Central memory CD8-positive, alpha-beta T cell (primary cell): ENCODE measurements at regions not wholly inside any gene's neighbourhood (a gene's known extent, or its start where the extent isn't known, plus 50 kb on each side); places are given as distances from the start of the nearest gene placed in this dataset.

ENCODE experiments used
- ATAC-seq: fragments of 150-1000 bp; cut with Tn5 transposase; replicated peaks from 2 replicates; pipeline ENCODE4 v1.10.0; 2022; ENCODE audit warnings: mild to moderate bottlenecking, moderate FRiP score, moderate number of reproducible peaks; ENCODE audit not compliant: poor library complexity, severe bottlenecking; ENCODE audit errors: extremely low read depth
- DNase-seq, 2 donors: peaks; one replicate each; pipeline ENCODE4 v3.0.0; 2021; ENCODE audit warnings: low spot score in 2 of 2
- H3K27ac Mint-ChIP-seq: one replicate; pipeline ENCODE4 v1.8.0; 2022; ENCODE audit warnings: low read depth, mild to moderate bottlenecking, moderate library complexity, mixed read lengths
- H3K27me3 Mint-ChIP-seq: one replicate; pipeline ENCODE4 v1.8.0; 2022; ENCODE audit warnings: mixed read lengths
- H3K36me3 Mint-ChIP-seq: one replicate; pipeline ENCODE4 v1.8.0; 2022; ENCODE audit warnings: mild to moderate bottlenecking, moderate library complexity, mixed read lengths; ENCODE audit not compliant: insufficient read depth
- H3K4me1 Mint-ChIP-seq: one replicate; pipeline ENCODE4 v1.8.0; 2022; ENCODE audit warnings: mixed read lengths
- H3K4me3 Mint-ChIP-seq: one replicate; pipeline ENCODE4 v1.8.0; 2022; ENCODE audit warnings: mild to moderate bottlenecking, moderate library complexity, mixed read lengths
- H3K9me3 Mint-ChIP-seq: one replicate; pipeline ENCODE4 v1.8.0; 2022; ENCODE audit warnings: mixed read lengths

DNA sequence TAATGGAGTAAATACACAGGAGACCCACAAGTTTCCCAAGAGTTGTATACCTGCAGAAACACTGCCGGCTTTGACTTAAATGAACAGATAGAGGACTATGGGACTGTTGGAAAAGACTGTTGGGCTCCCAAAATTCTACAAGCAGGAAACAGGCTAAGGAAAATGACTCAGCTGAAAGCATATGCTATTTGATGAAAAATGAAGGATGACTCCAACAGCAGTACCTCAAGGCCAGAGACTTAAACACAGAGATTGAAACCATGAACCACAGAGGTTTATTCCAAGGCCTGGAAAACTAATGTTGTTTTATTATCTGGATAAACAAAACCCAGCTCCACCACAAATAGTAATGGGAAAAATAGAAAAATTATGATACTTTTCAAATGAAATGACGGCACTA, 187.7 kb downstream of the TNFSF18 start:
- Mint-ChIP-seq H3K4me1 (no peaks in the 10 kb centered on the region), H3K36me3 (no peaks in the 10 kb centered on the region), H3K27me3 (no peaks in the 10 kb centered on the region), H3K4me3 (no peak overlapping the region), H3K9me3 (no peaks in the 10 kb centered on the region), H3K27ac (no peak overlapping the region)
- ATAC-seq (no peak), DNase-seq (no peak)

DNA sequence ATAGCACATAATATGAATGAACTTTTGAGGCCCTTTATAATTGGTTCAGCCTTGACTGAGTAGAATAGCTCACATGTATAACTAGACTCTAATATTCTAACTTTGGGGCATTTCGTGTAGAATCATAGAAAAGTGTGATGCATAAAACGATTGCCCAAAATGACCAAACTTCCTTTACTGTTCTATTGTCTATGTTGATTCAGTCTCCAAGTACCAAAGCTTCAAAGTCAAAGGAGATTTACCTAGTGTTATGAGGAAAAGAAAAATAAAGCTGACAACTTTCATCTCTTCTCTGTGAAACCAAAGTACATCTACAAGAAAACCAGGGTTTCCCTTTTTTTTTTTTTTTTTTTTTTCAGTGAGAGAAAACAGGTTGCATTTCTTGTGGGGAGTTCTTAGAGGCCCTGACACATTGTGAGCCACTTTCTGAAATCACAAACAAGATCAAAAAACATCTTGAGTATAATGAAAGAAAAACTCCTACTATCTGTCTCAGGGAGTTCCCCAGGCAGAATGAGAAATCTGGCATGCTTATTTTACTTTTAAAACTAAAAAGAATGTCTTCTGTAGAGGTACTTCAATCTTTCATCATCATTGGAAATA, 183.4 kb downstream of the TNFSF18 start:
- ATAC-seq: peak; percentile 64
- H3K36me3 Mint-ChIP-seq: no peaks in the 10 kb centered on the region
- no peak for DNase-seq
- no peak overlapping the region for H3K4me3 Mint-ChIP-seq
- H3K4me1 Mint-ChIP-seq: peaks cover 12% of the 10 kb centered on the region
- H3K27ac Mint-ChIP-seq: no peak overlapping the region
- no peaks in the 10 kb centered on the region for H3K9me3 Mint-ChIP-seq
- H3K27me3 Mint-ChIP-seq: no peaks in the 10 kb centered on the region

DNA sequence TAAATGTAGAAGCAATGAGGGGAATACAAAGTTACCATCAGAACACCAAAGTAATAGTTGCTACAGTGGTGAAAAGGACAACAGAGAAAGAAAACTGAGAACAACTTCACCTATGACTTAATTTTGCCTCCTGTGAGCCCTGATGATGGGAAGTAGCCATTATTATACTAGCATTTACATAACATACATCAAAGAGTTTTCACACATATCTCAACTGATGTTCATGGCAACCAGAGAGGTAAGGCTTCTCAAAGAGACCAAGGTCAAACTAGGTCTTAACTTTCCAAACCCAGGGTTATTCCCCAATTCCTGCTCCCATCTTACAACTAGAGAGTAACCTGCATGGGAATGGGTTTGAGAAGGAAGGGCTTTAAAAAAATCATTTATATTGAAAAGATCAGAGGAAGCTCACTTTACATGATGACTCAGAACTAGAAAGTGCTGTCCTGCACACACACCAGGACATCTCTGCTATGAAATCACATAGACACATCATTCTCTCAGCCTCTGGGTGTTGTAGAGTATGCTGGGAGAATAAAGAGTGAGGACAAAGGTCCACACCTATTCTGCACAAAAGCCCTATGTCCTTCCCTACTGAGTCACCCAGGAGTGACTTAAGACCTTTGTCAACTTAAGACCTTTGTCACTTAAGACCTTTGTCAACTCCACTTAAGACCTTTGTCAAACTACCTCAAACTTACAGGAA, 179.7 kb downstream of the TNFSF18 start:
- Mint-ChIP-seq H3K9me3 (no peaks in the 10 kb centered on the region), H3K36me3 (peaks cover 3% of the 10 kb centered on the region), H3K27me3 (no peaks in the 10 kb centered on the region), H3K27ac (no peak overlapping the region), H3K4me3 (no peak overlapping the region), H3K4me1 (peaks cover 18% of the 10 kb centered on the region)
- no peak for DNase-seq
- no peak for ATAC-seq

DNA sequence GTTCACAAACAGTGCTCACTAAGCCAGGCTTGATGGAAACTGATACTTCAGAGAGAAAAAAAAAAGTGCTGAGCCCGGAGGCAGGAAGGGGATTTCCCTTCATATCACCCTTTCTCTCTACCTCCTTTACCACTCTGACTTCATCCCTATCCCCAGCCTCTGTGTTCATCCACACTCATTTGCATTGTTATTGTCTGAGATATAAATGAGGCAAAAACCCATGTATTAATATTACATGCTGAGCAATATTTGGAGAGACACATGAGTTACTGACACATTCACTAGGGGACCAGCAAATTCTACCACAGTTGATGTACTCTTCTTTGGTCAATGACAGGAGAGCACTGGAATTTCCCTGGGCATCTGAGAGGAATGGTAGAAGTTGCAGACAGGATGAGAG, 175.8 kb downstream of the TNFSF18 start:
- Mint-ChIP-seq H3K4me1 (peaks cover 18% of the 10 kb centered on the region), H3K4me3 (no peak overlapping the region)

DNA sequence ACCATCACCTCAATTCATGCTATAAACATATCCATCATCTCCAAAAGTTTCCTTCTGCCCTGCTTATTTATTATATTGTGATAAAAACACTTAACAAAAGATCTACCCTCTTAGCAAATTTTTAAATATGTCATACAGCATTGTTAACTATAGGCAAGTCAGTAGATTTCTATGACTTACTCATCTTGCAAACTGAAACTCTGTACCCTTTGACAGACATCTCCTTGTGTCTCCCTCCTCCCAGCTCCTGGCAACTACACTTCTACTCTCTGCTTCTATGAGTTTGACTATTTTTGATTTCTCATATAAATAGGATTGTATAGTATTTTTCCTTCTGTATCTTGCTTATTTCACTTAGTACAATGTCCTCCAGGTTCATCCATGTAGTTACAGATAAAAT, 174.8 kb downstream of the TNFSF18 start:
- peaks cover 11% of the 10 kb centered on the region for H3K4me1 Mint-ChIP-seq
- peaks cover 4% of the 10 kb centered on the region for H3K27me3 Mint-ChIP-seq
- H3K27ac Mint-ChIP-seq: no peak overlapping the region
- DNase-seq (no peak), ATAC-seq (no peak)
- H3K4me3 Mint-ChIP-seq: no peak overlapping the region
- peaks cover 3% of the 10 kb centered on the region for H3K36me3 Mint-ChIP-seq
- no peaks in the 10 kb centered on the region for H3K9me3 Mint-ChIP-seq

More for the DNA sequence above, 175.8 kb downstream of the TNFSF18 start:
- Mint-ChIP-seq H3K27me3 (no peaks in the 10 kb centered on the region), H3K9me3 (no peaks in the 10 kb centered on the region), H3K27ac (no peak overlapping the region), H3K36me3 (peaks cover 3% of the 10 kb centered on the region)
- ATAC-seq (no peak), DNase-seq (no peak)

DNA sequence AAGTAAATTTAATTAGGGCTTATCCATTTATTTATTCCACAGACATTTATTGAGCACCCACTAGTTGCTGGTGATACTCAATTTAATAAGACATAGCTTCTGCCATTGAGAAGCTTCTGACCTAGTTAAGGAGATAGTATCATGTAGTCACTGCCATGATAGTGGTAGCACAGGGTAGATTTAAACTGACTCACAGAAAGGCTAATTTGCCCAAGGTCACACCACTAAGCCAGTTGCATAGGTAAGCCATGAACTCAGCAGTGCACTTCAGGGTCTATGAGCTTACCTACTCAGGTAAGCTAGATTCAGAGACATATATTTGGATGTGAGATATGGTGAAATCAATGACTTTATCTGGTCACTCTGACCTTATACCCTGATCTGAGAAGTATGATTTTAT, 168.4 kb downstream of the TNFSF18 start:
- Mint-ChIP-seq H3K27me3 (peaks cover 29% of the 10 kb centered on the region), H3K36me3 (no peaks in the 10 kb centered on the region), H3K27ac (peak overlapping the region; percentile 76), H3K9me3 (no peaks in the 10 kb centered on the region), H3K4me3 (no peak overlapping the region), H3K4me1 (peaks cover 12% of the 10 kb centered on the region)
- no peak for DNase-seq
- no peak for ATAC-seq

DNA sequence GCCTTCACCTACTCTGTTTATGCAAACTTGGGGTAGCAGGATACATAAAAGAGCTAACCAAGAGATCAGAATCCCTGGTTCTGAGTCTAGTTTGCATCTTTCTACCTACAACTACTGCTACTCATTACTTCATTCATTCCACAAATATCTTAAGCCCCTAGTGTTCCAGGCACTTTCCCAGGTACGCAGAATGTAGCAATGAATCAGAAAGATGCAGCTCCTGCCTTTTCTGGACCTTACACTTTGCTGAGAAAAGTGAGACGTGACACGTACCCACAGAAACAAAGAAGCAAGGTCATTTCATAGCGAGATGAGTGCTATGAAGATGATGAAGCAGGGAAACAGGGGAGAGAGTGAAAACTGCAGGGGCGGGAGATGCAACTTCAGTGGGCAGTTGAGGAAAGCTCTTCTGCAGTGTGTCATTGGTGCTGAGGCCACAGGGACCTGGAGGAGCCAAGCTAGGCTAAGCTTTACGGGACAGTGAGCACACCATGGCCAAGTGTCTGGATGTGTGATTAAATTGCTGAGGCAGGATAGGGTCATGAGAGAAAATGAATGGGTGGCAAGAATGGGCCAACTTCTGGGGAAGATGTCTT, 167.9 kb downstream of the TNFSF18 start:
- no peak for ATAC-seq
- Mint-ChIP-seq H3K36me3 (no peaks in the 10 kb centered on the region), H3K9me3 (no peaks in the 10 kb centered on the region), H3K4me1 (peaks cover 12% of the 10 kb centered on the region), H3K27me3 (peaks cover 29% of the 10 kb centered on the region), H3K4me3 (peak overlapping the region; percentile 53), H3K27ac (peak overlapping the region; percentile 76)
- no peak for DNase-seq

DNA sequence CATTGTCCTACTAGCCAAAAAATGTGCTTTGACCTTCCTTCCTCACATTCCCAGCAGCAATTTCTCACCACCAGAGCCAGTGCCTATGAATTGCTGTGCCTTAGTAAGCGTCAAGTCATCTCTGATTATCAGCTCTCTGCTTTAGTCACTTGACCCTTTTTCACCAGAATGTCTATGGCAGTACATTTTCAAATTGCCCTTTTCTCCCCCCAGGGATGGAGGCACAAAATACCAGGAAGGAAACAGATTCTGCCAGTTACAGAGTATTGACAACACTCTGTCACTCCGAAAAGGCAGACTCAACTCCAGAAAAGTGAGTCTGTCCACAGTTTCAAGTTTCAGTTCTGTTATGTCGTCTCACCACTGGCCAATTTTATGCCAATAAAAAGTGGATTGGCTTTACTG, 167.4 kb downstream of the TNFSF18 start:
- DNase-seq: no peak
- no peaks in the 10 kb centered on the region for H3K9me3 Mint-ChIP-seq
- peaks cover 12% of the 10 kb centered on the region for H3K4me1 Mint-ChIP-seq
- H3K36me3 Mint-ChIP-seq: no peaks in the 10 kb centered on the region
- H3K27ac Mint-ChIP-seq: peak overlapping the region; percentile 76
- ATAC-seq: no peak
- peak overlapping the region; percentile 53 for H3K4me3 Mint-ChIP-seq
- H3K27me3 Mint-ChIP-seq: peaks cover 29% of the 10 kb centered on the region

DNA sequence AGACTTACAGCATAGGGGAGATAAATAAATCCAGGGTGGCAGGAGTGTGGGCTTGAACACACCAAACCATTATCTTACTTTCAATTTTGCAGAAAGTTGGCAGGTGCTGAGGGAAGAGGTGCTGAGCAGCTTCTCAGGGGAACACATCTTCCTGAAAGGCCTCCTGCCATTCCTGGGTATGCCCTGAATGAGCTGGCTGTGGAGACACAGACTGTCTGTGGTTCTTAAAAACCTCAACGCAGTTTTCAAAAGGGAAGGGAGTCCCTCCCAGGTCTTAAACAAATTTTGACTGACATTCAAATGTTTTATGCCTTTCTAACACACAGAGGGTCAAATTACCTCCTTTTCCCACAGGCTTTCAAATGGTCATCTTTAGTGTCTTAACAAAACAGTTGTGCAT, 166.9 kb downstream of the TNFSF18 start:
- peak overlapping the region; percentile 76 for H3K27ac Mint-ChIP-seq
- no peak for ATAC-seq

DNA sequence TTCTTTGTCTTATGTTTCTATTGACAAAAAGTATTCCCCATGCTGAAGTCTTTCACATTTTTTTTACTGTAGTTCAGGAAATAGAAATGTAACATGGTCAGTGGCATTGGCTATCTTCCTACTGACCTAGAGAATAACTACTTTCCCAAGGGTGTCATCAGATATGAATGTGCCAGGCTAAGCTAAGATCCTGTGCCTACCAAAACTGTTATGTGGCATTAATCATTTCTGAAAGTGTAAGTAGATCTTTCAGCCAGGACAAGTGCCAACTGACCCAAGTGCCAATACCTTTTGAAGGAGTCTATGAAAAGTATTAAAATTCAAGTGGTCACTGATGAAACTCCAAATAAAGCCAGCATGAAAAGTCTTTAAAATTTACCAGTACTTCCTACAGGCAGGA, 165.3 kb downstream of the TNFSF18 start:
- Mint-ChIP-seq H3K36me3 (no peaks in the 10 kb centered on the region), H3K27ac (no peak overlapping the region), H3K9me3 (no peaks in the 10 kb centered on the region), H3K4me1 (peaks cover 12% of the 10 kb centered on the region), H3K27me3 (peaks cover 29% of the 10 kb centered on the region), H3K4me3 (no peak overlapping the region)
- DNase-seq: no peak
- ATAC-seq: no peak

More for the DNA sequence above, 166.9 kb downstream of the TNFSF18 start:
- Mint-ChIP-seq H3K4me3 (peak overlapping the region; percentile 53), H3K27me3 (peaks cover 29% of the 10 kb centered on the region), H3K4me1 (peaks cover 12% of the 10 kb centered on the region), H3K36me3 (no peaks in the 10 kb centered on the region), H3K9me3 (no peaks in the 10 kb centered on the region)
- DNase-seq: no peak

DNA sequence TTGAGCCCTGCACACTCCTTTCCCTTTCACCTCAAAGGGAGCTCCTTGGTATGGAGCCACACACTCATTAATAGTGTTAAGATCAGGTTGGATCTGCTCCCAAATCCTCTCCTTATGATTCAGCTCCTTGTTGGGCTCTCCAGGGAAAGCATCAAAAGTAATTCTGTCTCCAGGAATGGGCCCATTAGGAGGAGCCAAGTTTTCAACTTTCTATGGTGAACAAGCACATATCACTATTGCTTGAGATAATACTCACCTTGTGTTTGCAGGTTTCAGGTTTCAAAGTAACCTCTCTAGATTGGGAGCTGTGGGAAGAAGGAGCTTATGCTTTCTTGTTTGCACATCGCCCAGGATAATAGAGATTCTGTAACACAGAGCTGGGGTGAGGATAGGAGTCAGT, 164.8 kb downstream of the TNFSF18 start:
- no peaks in the 10 kb centered on the region for H3K9me3 Mint-ChIP-seq
- ATAC-seq: no peak
- peaks cover 12% of the 10 kb centered on the region for H3K4me1 Mint-ChIP-seq
- no peak overlapping the region for H3K27ac Mint-ChIP-seq
- no peaks in the 10 kb centered on the region for H3K36me3 Mint-ChIP-seq
- no peak for DNase-seq
- no peak overlapping the region for H3K4me3 Mint-ChIP-seq
- H3K27me3 Mint-ChIP-seq: peaks cover 25% of the 10 kb centered on the region

DNA sequence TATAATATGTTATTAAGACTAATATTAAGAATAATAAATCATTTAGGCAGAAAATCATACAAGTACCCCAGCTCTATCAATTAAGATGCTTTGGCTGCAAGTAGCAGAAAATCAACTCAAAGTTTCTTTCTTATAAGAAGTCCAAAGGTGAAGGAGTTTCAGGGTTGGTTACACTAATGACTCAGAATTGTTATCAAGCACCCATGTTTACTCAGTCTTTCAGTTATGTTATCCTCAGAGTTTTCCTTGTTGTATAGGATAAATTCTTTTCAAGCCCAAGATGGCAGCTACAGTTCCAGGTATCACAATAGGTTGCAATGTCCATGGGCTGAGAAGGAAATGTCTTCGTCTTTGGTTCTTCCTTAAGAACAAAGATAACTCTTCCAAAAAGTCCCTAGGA, 163.6 kb downstream of the TNFSF18 start:
- no peak overlapping the region for H3K27ac Mint-ChIP-seq
- H3K4me3 Mint-ChIP-seq: no peak overlapping the region
- no peaks in the 10 kb centered on the region for H3K9me3 Mint-ChIP-seq
- peaks cover 13% of the 10 kb centered on the region for H3K27me3 Mint-ChIP-seq
- peaks cover 12% of the 10 kb centered on the region for H3K4me1 Mint-ChIP-seq
- DNase-seq (no peak), ATAC-seq (no peak)
- H3K36me3 Mint-ChIP-seq: no peaks in the 10 kb centered on the region
